T-cell (primary cell): ENCODE measurements at regions not wholly inside any gene's neighbourhood (a gene's known extent, or its start where the extent isn't known, plus 50 kb on each side); places are given as distances from the start of the nearest gene placed in this dataset.

Source experiments
- ATAC-seq, 4 experiments: fragments of 200-7000 bp in 3 of 4; fragments of 150-1000 bp in 1 of 4; cut with Tn5 transposase; replicated peaks in 1 of 4; 1 replicate in 3 of 4; 2 replicates in 1 of 4; pipeline ENCODE4 v1.10.0; 2021; ENCODE audit warnings: moderate library complexity in 3 of 4, mild to moderate bottlenecking in 2 of 4, moderate number of reproducible peaks in 1 of 4
- CTCF ChIA-PET, 2 donors: fragments of 300-600 bp; sonication (Branson Sonifier 250); formaldehyde crosslinking; loops; one replicate each; lab custom pipeline; 2022; ENCODE audit warnings: antibody characterized with exemption in 2 of 2; lab: Charles Lee
- POLR2A ChIA-PET, 2 donors: fragments of 300-600 bp; sonication (Branson Sonifier 250); formaldehyde crosslinking; loops; one replicate each; lab custom pipeline; 2022; ENCODE audit warnings: antibody characterized with exemption in 2 of 2; lab: Charles Lee
- DNase-seq, 35 experiments: peaks; one replicate each; pipeline versions ENCODE4 v3.0.0 to v3.0.0-alpha.2; 2013 to 2023
- H3K27ac ChIP-seq: one replicate; pipeline ENCODE4 v1.5.1; 2013; ENCODE audit warnings: low read length
- H3K27me3 ChIP-seq, 2 experiments: replicated peaks in 1 of 2; 1 replicate in 1 of 2; 2 replicates in 1 of 2; pipeline versions ENCODE4 v1.6.1 to v1.7.0; 2013; ENCODE audit warnings: low read length in 1 of 2, mixed read lengths in 1 of 2; ENCODE audit not compliant: control insufficient read depth in 2 of 2, insufficient read depth in 2 of 2; ENCODE audit errors: extremely low read depth in 1 of 2
- H3K36me3 ChIP-seq, 2 donors: 1 replicate in 1 of 2; 2 replicates in 1 of 2; pipeline versions ENCODE4 v1.6.1 to v1.7.0; 2013; ENCODE audit warnings: low read length in 1 of 2; ENCODE audit not compliant: control insufficient read depth in 2 of 2, insufficient read depth in 1 of 2; ENCODE audit errors: extremely low read depth in 1 of 2
- H3K4me1 ChIP-seq, 2 experiments: 1 replicate in 1 of 2; 2 replicates in 1 of 2; pipeline versions ENCODE4 v1.6.1 to v1.7.0; 2013; ENCODE audit warnings: low read length in 2 of 2, mixed read lengths in 1 of 2; ENCODE audit not compliant: insufficient read depth in 2 of 2, control insufficient read depth in 1 of 2; ENCODE audit errors: extremely low read depth in 1 of 2
- H3K4me3 ChIP-seq, 2 donors: 1 replicate in 1 of 2; 2 replicates in 1 of 2; pipeline versions ENCODE4 v1.5.1 to v1.7.0; 2013; ENCODE audit warnings: mild to moderate bottlenecking in 2 of 2, low read length in 1 of 2, moderate library complexity in 1 of 2; ENCODE audit not compliant: control insufficient read depth in 1 of 2; ENCODE audit errors: extremely low read depth in 1 of 2
- H3K9me3 ChIP-seq: 2 replicates; pipeline ENCODE4 v1.7.0; 2013
- H3K27ac Mint-ChIP-seq, 2 donors: one replicate each; pipeline ENCODE4 v1.8.0; 2020 to 2021; ENCODE audit warnings: mild to moderate bottlenecking in 2 of 2, mixed read lengths in 2 of 2
- H3K27me3 Mint-ChIP-seq, 2 donors: one replicate each; pipeline ENCODE4 v1.8.0; 2021 to 2022; ENCODE audit warnings: mixed read lengths in 2 of 2
- H3K36me3 Mint-ChIP-seq: one replicate; pipeline ENCODE4 v1.8.0; 2021; ENCODE audit warnings: mixed read lengths
- H3K4me1 Mint-ChIP-seq, 3 donors: one replicate each; pipeline ENCODE4 v1.8.0; 2020 to 2022; ENCODE audit warnings: mixed read lengths in 3 of 3, mild to moderate bottlenecking in 1 of 3
- H3K4me3 Mint-ChIP-seq, 3 donors: one replicate each; pipeline ENCODE4 v1.8.0; 2020 to 2022; ENCODE audit warnings: mild to moderate bottlenecking in 3 of 3, mixed read lengths in 3 of 3, moderate library complexity in 3 of 3
- H3K9me3 Mint-ChIP-seq, 3 donors: one replicate each; pipeline ENCODE4 v1.8.0; 2020 to 2022; ENCODE audit warnings: mixed read lengths in 3 of 3
- WGBS: methylation state at CpG from one replicate; pipeline ENCODE4 v1.1.5; 2013; ENCODE audit warnings: missing lambda C conversion rate; ENCODE audit not compliant: insufficient coverage; 5-methylcytosine and 5-hydroxymethylcytosine counted together

DNA sequence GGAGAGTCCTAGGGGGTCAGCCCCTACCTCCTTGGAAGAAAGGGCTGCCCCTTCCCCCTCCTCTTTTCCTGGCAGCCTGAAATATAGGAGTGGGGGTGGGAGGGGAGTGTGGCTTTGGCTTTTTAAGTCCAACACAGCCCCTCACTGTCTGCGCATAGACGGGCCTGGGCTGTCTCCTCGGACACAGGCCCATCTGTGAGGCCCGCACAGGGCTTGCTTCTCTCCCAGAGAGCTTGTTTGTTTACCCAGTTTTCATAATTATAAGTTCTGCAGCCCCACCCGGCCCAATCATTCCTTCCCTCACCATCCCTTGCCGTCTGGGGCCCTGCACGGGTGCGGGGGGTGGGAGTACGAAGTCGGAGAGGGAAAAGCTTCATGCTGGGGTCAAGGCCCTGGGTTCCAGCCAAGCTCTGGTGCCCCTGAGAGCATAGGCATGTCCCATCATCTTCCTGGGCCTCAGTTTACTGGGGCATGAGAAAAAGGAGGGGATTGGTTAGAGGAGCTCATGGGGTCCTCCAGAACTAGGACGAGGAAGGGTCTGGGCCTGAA lies 54.0 kb upstream of the STXBP1 start:
- 100% methylated on average over 1 of the region's 11 CpGs for WGBS
- Mint-ChIP-seq H3K4me3 (peak overlapping the region in 2 of 3 donors; percentile 46 to 75), H3K27ac (peak overlapping the region; percentile 90 to 93), H3K36me3 (peaks cover 4% of the 10 kb centered on the region), H3K4me1 (peaks cover 71 to 91% (median 76%) of the 10 kb centered on the region in 3 donors), H3K27me3 (no peaks in the 10 kb centered on the region), H3K9me3 (no peaks in the 10 kb centered on the region)
- DNase-seq (no peak), ATAC-seq (no peak)
- H3K36me3 ChIP-seq = no peaks in the 10 kb centered on the region
- POLR2A ChIA-PET = interaction anchor here in 1 of 2 donors (0.6 kb wide), 1 partner anchor 631 kb away, joined by 4 read pairs; no protein-coding TSS in a partner anchor
- H3K4me3 ChIP-seq = peak overlapping the region; percentile 23 to 58
- peak overlapping the region; percentile 57 for H3K27ac ChIP-seq
- H3K9me3 ChIP-seq = no peaks in the 10 kb centered on the region
- CTCF ChIA-PET = interaction anchor here in 1 of 2 donors (0.6 kb wide), 1 partner anchor 96 kb away, joined by 4 read pairs; no protein-coding TSS in a partner anchor
- H3K27me3 ChIP-seq = no peaks in the 10 kb centered on the region
- H3K4me1 ChIP-seq = peaks cover 25 to 66% of the 10 kb centered on the region in 2 experiments

DNA sequence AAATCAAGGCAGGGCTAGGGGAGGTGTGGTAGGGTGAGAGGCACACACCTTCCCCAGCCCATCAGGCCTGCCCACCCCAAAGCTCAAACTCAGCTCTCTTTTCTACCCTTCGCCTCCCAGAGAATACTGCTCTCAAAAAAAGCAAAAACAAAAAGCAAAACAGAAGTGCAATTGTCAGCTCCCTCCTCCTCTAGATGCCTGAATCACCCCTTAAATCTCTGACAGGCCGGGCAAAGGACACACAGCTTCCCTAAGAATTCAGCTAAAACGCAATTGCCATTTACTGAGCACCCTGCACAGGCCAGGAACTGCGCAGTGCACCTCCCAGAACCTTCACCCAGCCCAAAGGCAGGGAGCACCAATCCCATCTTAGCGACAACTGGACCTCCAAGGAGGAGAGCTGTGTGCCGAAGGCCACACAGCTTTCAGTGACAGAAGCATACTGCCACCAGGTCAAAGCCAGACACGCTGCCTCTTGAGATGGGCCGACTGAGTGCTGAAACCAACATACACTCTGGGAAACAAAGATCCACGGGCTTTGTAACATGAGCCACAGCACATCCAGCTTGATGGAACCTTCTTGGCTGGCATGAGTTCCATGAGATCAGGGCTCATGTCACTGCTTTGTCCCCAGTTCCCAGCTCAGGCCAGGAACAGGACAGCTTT lies 53.4 kb upstream of the STXBP1 start:
- Histone ChIP-seq H3K27me3 (no peaks in the 10 kb centered on the region), H3K4me3 (no peak overlapping the region), H3K27ac (peak overlapping the region; percentile 57), H3K36me3 (no peaks in the 10 kb centered on the region), H3K9me3 (no peaks in the 10 kb centered on the region), H3K4me1 (peaks cover 25 to 66% of the 10 kb centered on the region in 2 experiments)
- Mint-ChIP-seq H3K27me3 (no peaks in the 10 kb centered on the region), H3K36me3 (peaks cover 4% of the 10 kb centered on the region), H3K4me3 (peak overlapping the region; percentile 13 to 75 (median 46)), H3K9me3 (no peaks in the 10 kb centered on the region), H3K27ac (peak overlapping the region; percentile 90 to 93), H3K4me1 (peaks cover 71 to 89% (median 76%) of the 10 kb centered on the region in 3 donors)
- CTCF ChIA-PET = interaction anchor here (0.5 to 0.6 kb wide), 2 partner anchors 26 to 96 kb away, joined by 3 to 4 read pairs; no protein-coding TSS in a partner anchor
- ATAC-seq (no peak), DNase-seq (no peak)
- WGBS = 95% methylated on average over 9 of the region's 9 CpGs
- POLR2A ChIA-PET = interaction anchor here in 1 of 2 donors (0.5 kb wide), 1 partner anchor 34 kb away, joined by 3 read pairs; no protein-coding TSS in a partner anchor

DNA sequence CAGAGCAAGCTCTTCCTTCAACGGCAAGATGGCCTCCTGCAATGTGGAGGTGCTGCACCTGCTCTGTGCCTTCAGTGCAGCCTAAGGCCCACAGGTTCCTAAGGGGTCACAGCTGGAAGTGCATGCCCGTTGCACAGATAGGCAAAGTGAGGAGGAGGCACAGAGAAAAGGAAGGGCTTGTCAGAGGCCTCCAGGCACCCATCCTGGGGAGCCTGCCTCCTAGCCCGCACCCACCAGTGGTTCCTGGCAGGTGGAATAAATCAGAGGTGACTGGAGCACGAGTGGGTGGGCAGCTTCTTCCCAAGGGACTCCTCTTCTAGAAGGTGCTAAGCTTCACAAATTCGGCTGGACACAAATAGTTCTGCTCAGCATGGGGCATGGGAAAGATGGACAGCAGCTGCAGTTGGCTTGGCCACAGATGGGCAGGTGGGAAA lies 52.8 kb upstream of the STXBP1 start:
- DNase-seq (no peak), ATAC-seq (no peak)
- WGBS = 69% methylated on average over 3 of the region's 5 CpGs
- peaks cover 4% of the 10 kb centered on the region for H3K36me3 Mint-ChIP-seq
- no peaks in the 10 kb centered on the region for H3K9me3 ChIP-seq
- H3K27me3 Mint-ChIP-seq = no peaks in the 10 kb centered on the region
- H3K4me1 ChIP-seq = peaks cover 25 to 66% of the 10 kb centered on the region in 2 experiments
- no peaks in the 10 kb centered on the region for H3K27me3 ChIP-seq
- peak overlapping the region in 1 of 3 donors; percentile 75 for H3K4me3 Mint-ChIP-seq
- peaks cover 68 to 83% (median 71%) of the 10 kb centered on the region in 3 donors for H3K4me1 Mint-ChIP-seq
- H3K27ac Mint-ChIP-seq = peak overlapping the region; percentile 90 to 93
- POLR2A ChIA-PET = interaction anchor here in 1 of 2 donors (0.5 kb wide), 1 partner anchor 33 kb away, joined by 3 read pairs; no protein-coding TSS in a partner anchor
- no peaks in the 10 kb centered on the region for H3K9me3 Mint-ChIP-seq
- H3K36me3 ChIP-seq = no peaks in the 10 kb centered on the region
- H3K27ac ChIP-seq = peak overlapping the region; percentile 57
- H3K4me3 ChIP-seq = no peak overlapping the region
- CTCF ChIA-PET = interaction anchor here in 1 of 2 donors (0.5 kb wide), 1 partner anchor 26 kb away, joined by 3 read pairs; no protein-coding TSS in a partner anchor

DNA sequence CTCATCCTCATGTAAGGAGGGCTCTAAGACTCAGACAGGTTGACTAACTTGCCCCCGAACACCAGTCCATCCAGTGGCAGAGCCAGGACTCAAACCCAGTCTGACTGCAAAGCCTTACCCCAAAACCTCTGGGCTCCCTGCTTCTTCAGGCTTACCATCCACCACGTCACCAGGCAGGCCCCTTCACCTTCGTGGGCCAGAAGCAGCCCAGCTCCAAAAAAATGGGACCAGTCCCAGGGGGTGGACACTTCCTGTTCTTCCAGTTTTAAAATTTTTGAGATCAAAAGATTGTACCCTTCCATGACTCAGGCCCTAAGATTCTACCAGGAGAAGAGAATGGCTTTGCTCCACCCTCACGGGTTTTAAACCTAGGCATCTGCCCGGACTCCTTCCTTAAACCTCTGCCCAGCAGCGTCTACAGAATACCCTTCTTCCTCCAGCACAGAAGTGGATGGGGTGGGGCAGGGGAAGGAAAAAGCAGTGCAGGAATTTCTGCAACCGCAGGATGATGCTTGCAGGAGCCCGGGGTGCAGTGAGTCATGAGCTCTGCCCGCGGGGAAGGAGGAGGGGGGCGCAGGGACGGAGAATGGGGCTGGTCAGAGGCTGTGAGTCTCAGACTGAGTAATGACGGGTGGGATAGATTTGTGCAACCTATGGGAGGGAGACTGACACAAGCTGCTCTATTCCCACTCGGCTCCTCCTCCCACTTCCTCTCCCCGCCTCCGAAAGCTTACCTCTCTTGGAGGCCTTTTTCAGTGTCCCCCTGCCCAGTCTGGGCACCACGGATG lies 50.4 kb upstream of the STXBP1 start:
- Mint-ChIP-seq H3K4me3 (no peak overlapping the region), H3K27ac (peak overlapping the region; percentile 65 to 93), H3K27me3 (no peaks in the 10 kb centered on the region), H3K4me1 (peaks cover 49 to 68% (median 52%) of the 10 kb centered on the region in 3 donors), H3K36me3 (peaks cover 4% of the 10 kb centered on the region), H3K9me3 (no peaks in the 10 kb centered on the region)
- Histone ChIP-seq H3K4me3 (no peak overlapping the region), H3K27me3 (no peaks in the 10 kb centered on the region), H3K27ac (no peak overlapping the region), H3K4me1 (peaks cover 18 to 49% of the 10 kb centered on the region in 2 experiments), H3K36me3 (no peaks in the 10 kb centered on the region), H3K9me3 (no peaks in the 10 kb centered on the region)
- ChIA-PET POLR2A (no interaction called here), CTCF (no interaction called here)
- DNase-seq (peak in 1 of 35 experiments; percentile 50), ATAC-seq (no peak)
- WGBS = 57% methylated on average over 7 of the region's 17 CpGs
